SJCRH30 (cell line): ENCODE measurements at regions not wholly inside any gene's neighbourhood (a gene's known extent, or its start where the extent isn't known, plus 50 kb on each side); places are given as distances from the start of the nearest gene placed in this dataset.
"Not testable (repeated sequence)": the region's sequence is repeated elsewhere in the genome, so short reads cannot be mapped to it uniquely, and the experiment has no call there.

Experiments used
- DNase-seq, 2 experiments: peaks; one replicate each; pipeline ENCODE4 v3.0.0-alpha.2; 2015 to 2020
- H3K27ac ChIP-seq: fragments of 250-450 bp; sonication (Bioruptor Pico); 2 replicates; pipeline ENCODE4 v1.5.1; 2020; ENCODE audit warnings: mild to moderate bottlenecking, moderate library complexity
- H3K27me3 ChIP-seq: fragments of 250-450 bp; sonication (Bioruptor Pico); 2 replicates; pipeline ENCODE4 v1.5.1; 2020; ENCODE audit warnings: mild to moderate bottlenecking, moderate library complexity
- H3K36me3 ChIP-seq: fragments of 250-450 bp; sonication (Bioruptor Pico); 2 replicates; pipeline ENCODE4 v1.5.1; 2020; ENCODE audit warnings: mild to moderate bottlenecking, moderate library complexity
- H3K4me1 ChIP-seq: fragments of 250-450 bp; sonication (Bioruptor Pico); 2 replicates; pipeline ENCODE4 v1.5.1; 2020; ENCODE audit warnings: mild to moderate bottlenecking, moderate library complexity
- H3K4me3 ChIP-seq: fragments of 250-450 bp; sonication (Bioruptor Pico); 2 replicates; pipeline ENCODE4 v1.5.1; 2020; ENCODE audit warnings: mild to moderate bottlenecking, moderate library complexity
- H3K9me3 ChIP-seq: fragments of 250-450 bp; sonication (Bioruptor Pico); replicated peaks from 2 replicates; pipeline ENCODE4 v1.5.1; 2020; ENCODE audit warnings: mild to moderate bottlenecking, moderate library complexity

GRCh38 chr14:56351861-56352260 is 227.7 kb upstream of the TMEM260 start:
- Histone ChIP-seq H3K27me3 (no peaks in the 10 kb centered on the region), H3K9me3 (no peaks in the 10 kb centered on the region), H3K36me3 (no peaks in the 10 kb centered on the region), H3K4me1 (no peaks in the 10 kb centered on the region), H3K4me3 (no peak overlapping the region), H3K27ac (no peak overlapping the region)
- no peak for DNase-seq

GRCh38 chr14:56352999-56353398 is 226.6 kb upstream of the TMEM260 start:
- H3K4me1 ChIP-seq, result no peaks in the 10 kb centered on the region
- H3K9me3 ChIP-seq, result no peaks in the 10 kb centered on the region
- H3K36me3 ChIP-seq, result no peaks in the 10 kb centered on the region
- H3K4me3 ChIP-seq, result no peak overlapping the region
- no peaks in the 10 kb centered on the region for H3K27me3 ChIP-seq
- no peak for DNase-seq
- H3K27ac ChIP-seq, result no peak overlapping the region

- Histone ChIP-seq H3K4me3 (no peak overlapping the region), H3K27me3 (no peaks in the 10 kb centered on the region), H3K27ac (no peak overlapping the region), H3K36me3 (no peaks in the 10 kb centered on the region), H3K9me3 (no peaks in the 10 kb centered on the region), H3K4me1 (no peaks in the 10 kb centered on the region)
- no peak for DNase-seq
Observed at GRCh38 chr14:56357428-56357827, 222.2 kb upstream of the TMEM260 start.

GRCh38 chr14:56358275-56358674 is 221.3 kb upstream of the TMEM260 start:
- Histone ChIP-seq H3K9me3 (no peaks in the 10 kb centered on the region), H3K27me3 (no peaks in the 10 kb centered on the region), H3K4me1 (no peaks in the 10 kb centered on the region), H3K27ac (no peak overlapping the region), H3K4me3 (no peak overlapping the region), H3K36me3 (no peaks in the 10 kb centered on the region)
- DNase-seq, result no peak

GRCh38 chr14:56358851-56359614 is 220.6 kb upstream of the TMEM260 start:
- H3K27me3 ChIP-seq, result no peaks in the 10 kb centered on the region
- DNase-seq, result no peak
- no peak overlapping the region for H3K27ac ChIP-seq
- no peaks in the 10 kb centered on the region for H3K36me3 ChIP-seq
- no peaks in the 10 kb centered on the region for H3K4me1 ChIP-seq
- H3K9me3 ChIP-seq, result no peaks in the 10 kb centered on the region
- H3K4me3 ChIP-seq, result no peak overlapping the region

GRCh38 chr14:56365663-56366062 is 213.9 kb upstream of the TMEM260 start:
- H3K4me1 ChIP-seq, H3K36me3 ChIP-seq, H3K27ac ChIP-seq, H3K4me3 ChIP-seq, H3K9me3 ChIP-seq, H3K27me3 ChIP-seq: not testable (repeated sequence)
- DNase-seq, result peak in 1 of 2 experiments; percentile 4

- H3K9me3 ChIP-seq, result no peaks in the 10 kb centered on the region
- H3K27ac ChIP-seq, result no peak overlapping the region
- no peaks in the 10 kb centered on the region for H3K27me3 ChIP-seq
- H3K4me3 ChIP-seq, result no peak overlapping the region
- no peak for DNase-seq
- H3K36me3 ChIP-seq, result no peaks in the 10 kb centered on the region
- no peaks in the 10 kb centered on the region for H3K4me1 ChIP-seq
Observed at GRCh38 chr14:56367416-56367815, 212.2 kb upstream of the TMEM260 start.

GRCh38 chr14:56371737-56372136 is 207.9 kb upstream of the TMEM260 start:
- Histone ChIP-seq H3K27ac (no peak overlapping the region), H3K9me3 (no peaks in the 10 kb centered on the region), H3K4me1 (no peaks in the 10 kb centered on the region), H3K27me3 (no peaks in the 10 kb centered on the region), H3K4me3 (no peak overlapping the region), H3K36me3 (no peaks in the 10 kb centered on the region)
- DNase-seq, result no peak

- Histone ChIP-seq H3K9me3 (no peaks in the 10 kb centered on the region), H3K27me3 (no peaks in the 10 kb centered on the region), H3K27ac (no peak overlapping the region), H3K4me3 (no peak overlapping the region), H3K4me1 (no peaks in the 10 kb centered on the region), H3K36me3 (no peaks in the 10 kb centered on the region)
- DNase-seq, result no peak
Observed at GRCh38 chr14:56374421-56374820, 205.2 kb upstream of the TMEM260 start.

- Histone ChIP-seq H3K36me3 (no peaks in the 10 kb centered on the region), H3K27me3 (no peaks in the 10 kb centered on the region), H3K27ac (no peak overlapping the region), H3K4me1 (no peaks in the 10 kb centered on the region), H3K4me3 (no peak overlapping the region), H3K9me3 (no peaks in the 10 kb centered on the region)
- DNase-seq, result no peak
Observed at GRCh38 chr14:56378046-56378445, 201.6 kb upstream of the TMEM260 start.

GRCh38 chr14:56378475-56378877 is 201.1 kb upstream of the TMEM260 start:
- no peaks in the 10 kb centered on the region for H3K27me3 ChIP-seq
- H3K27ac ChIP-seq, result no peak overlapping the region
- H3K36me3 ChIP-seq, result no peaks in the 10 kb centered on the region
- DNase-seq, result no peak
- no peaks in the 10 kb centered on the region for H3K4me1 ChIP-seq
- no peak overlapping the region for H3K4me3 ChIP-seq
- H3K9me3 ChIP-seq, result no peaks in the 10 kb centered on the region

GRCh38 chr14:56379956-56380355 is 199.6 kb upstream of the TMEM260 start:
- no peaks in the 10 kb centered on the region for H3K27me3 ChIP-seq
- H3K9me3 ChIP-seq, result no peaks in the 10 kb centered on the region
- H3K4me3 ChIP-seq, result no peak overlapping the region
- H3K4me1 ChIP-seq, result no peaks in the 10 kb centered on the region
- no peak for DNase-seq
- H3K27ac ChIP-seq, result no peak overlapping the region
- H3K36me3 ChIP-seq, result no peaks in the 10 kb centered on the region

GRCh38 chr14:56386024-56386423 is 193.6 kb upstream of the TMEM260 start:
- Histone ChIP-seq H3K4me3 (no peak overlapping the region), H3K4me1 (no peaks in the 10 kb centered on the region), H3K9me3 (no peaks in the 10 kb centered on the region), H3K27me3 (no peaks in the 10 kb centered on the region), H3K27ac (no peak overlapping the region), H3K36me3 (no peaks in the 10 kb centered on the region)
- DNase-seq, result no peak

GRCh38 chr14:56390859-56391258 is 188.7 kb upstream of the TMEM260 start:
- H3K27ac ChIP-seq, result no peak overlapping the region
- H3K36me3 ChIP-seq, result no peaks in the 10 kb centered on the region
- no peaks in the 10 kb centered on the region for H3K27me3 ChIP-seq
- H3K4me1 ChIP-seq, result no peaks in the 10 kb centered on the region
- no peaks in the 10 kb centered on the region for H3K9me3 ChIP-seq
- H3K4me3 ChIP-seq, result no peak overlapping the region
- DNase-seq, result no peak

- no peak overlapping the region for H3K4me3 ChIP-seq
- no peaks in the 10 kb centered on the region for H3K27me3 ChIP-seq
- no peaks in the 10 kb centered on the region for H3K4me1 ChIP-seq
- H3K9me3 ChIP-seq, result no peaks in the 10 kb centered on the region; the same call in 1 of the 2 replicates
- DNase-seq, result no peak
- no peaks in the 10 kb centered on the region for H3K36me3 ChIP-seq
- no peak overlapping the region for H3K27ac ChIP-seq
Observed at GRCh38 chr14:56394826-56395530, 184.6 kb upstream of the TMEM260 start.
